Trophoblast cell (in vitro differentiated cells and primary cell): ENCODE measurements at regions not wholly inside any gene's neighbourhood (a gene's known extent, or its start where the extent isn't known, plus 50 kb on each side); places are given as distances from the start of the nearest gene placed in this dataset.
"Not testable (repeated sequence)": the region's sequence is repeated elsewhere in the genome, so short reads cannot be mapped to it uniquely, and the experiment has no call there.

ENCODE experiments used
- DNase-seq, 2 donors: peaks; one replicate each; pipeline ENCODE4 v3.0.0-alpha.2; 2016
- H2AFZ ChIP-seq: 2 replicates; pipeline ENCODE4 v1.6.1; 2013; ENCODE audit warnings: low read length, moderate library complexity, mild to moderate bottlenecking; ENCODE audit not compliant: insufficient read depth, poor library complexity
- H2AK5ac ChIP-seq: 2 replicates; pipeline ENCODE4 v1.6.1; 2013; ENCODE audit warnings: mild to moderate bottlenecking, low read length
- H2BK120ac ChIP-seq: 2 replicates; pipeline ENCODE4 v1.6.1; 2013; ENCODE audit warnings: low read length, mild to moderate bottlenecking, moderate library complexity; ENCODE audit not compliant: insufficient read depth, poor library complexity
- H2BK12ac ChIP-seq: 2 replicates; pipeline ENCODE4 v1.6.1; 2013; ENCODE audit warnings: mild to moderate bottlenecking, low read length, moderate library complexity
- H2BK5ac ChIP-seq: 2 replicates; pipeline ENCODE4 v1.6.1; 2013; ENCODE audit warnings: low read length, low read depth, moderate library complexity, mild to moderate bottlenecking; ENCODE audit not compliant: poor library complexity
- H3K14ac ChIP-seq: 2 replicates; pipeline ENCODE4 v1.6.1; 2013; ENCODE audit warnings: mild to moderate bottlenecking, low read length
- H3K18ac ChIP-seq: 2 replicates; pipeline ENCODE4 v1.6.1; 2013; ENCODE audit warnings: mild to moderate bottlenecking, low read length
- H3K23ac ChIP-seq: 2 replicates; pipeline ENCODE4 v1.6.1; 2013; ENCODE audit warnings: low read length
- H3K27ac ChIP-seq: 2 replicates; pipeline ENCODE4 v1.5.1; 2013; ENCODE audit warnings: low read depth, mild to moderate bottlenecking, inconsistent platforms, low read length, moderate library complexity
- H3K27me3 ChIP-seq: 2 replicates; pipeline ENCODE4 v1.6.1; 2013; ENCODE audit warnings: inconsistent platforms, mild to moderate bottlenecking, low read length, moderate library complexity; ENCODE audit not compliant: insufficient read depth
- H3K36me3 ChIP-seq, 2 experiments: 1 replicate in 1 of 2; 2 replicates in 1 of 2; pipeline ENCODE4 v1.6.1; 2013; ENCODE audit warnings: low read length in 2 of 2, mild to moderate bottlenecking in 2 of 2, moderate library complexity in 1 of 2; ENCODE audit not compliant: insufficient read depth in 2 of 2, control insufficient read depth in 1 of 2
- H3K4ac ChIP-seq: 2 replicates; pipeline ENCODE4 v1.6.1; 2013; ENCODE audit warnings: low read depth, mild to moderate bottlenecking, low read length, moderate library complexity
- H3K4me1 ChIP-seq, 2 experiments: 1 replicate in 1 of 2; 2 replicates in 1 of 2; pipeline ENCODE4 v1.6.1; 2013; ENCODE audit warnings: low read length in 2 of 2, mild to moderate bottlenecking in 2 of 2, moderate library complexity in 1 of 2; ENCODE audit not compliant: insufficient read depth in 2 of 2, control insufficient read depth in 1 of 2
- H3K4me2 ChIP-seq: 2 replicates; pipeline ENCODE4 v1.6.1; 2013; ENCODE audit warnings: inconsistent platforms, mild to moderate bottlenecking, low read length, moderate library complexity
- H3K4me3 ChIP-seq: 2 replicates; pipeline ENCODE4 v1.5.1; 2013; ENCODE audit warnings: mild to moderate bottlenecking, low read depth, low read length, inconsistent platforms
- H3K79me1 ChIP-seq: one replicate; pipeline ENCODE4 v1.6.1; 2013; ENCODE audit warnings: low read length
- H3K79me2 ChIP-seq: 2 replicates; pipeline ENCODE4 v1.6.1; 2013; ENCODE audit warnings: low read length, mild to moderate bottlenecking; ENCODE audit not compliant: control insufficient read depth, insufficient read depth, poor library complexity
- H3K9ac ChIP-seq: 2 replicates; pipeline ENCODE4 v1.6.1; 2013; ENCODE audit warnings: mild to moderate bottlenecking, low read length
- H3K9me3 ChIP-seq: 2 replicates; pipeline ENCODE4 v1.6.1; 2013; ENCODE audit warnings: low read depth, mild to moderate bottlenecking, control low read depth, inconsistent platforms, low read length; ENCODE audit not compliant: insufficient read depth
- H4K12ac ChIP-seq: 2 replicates; pipeline ENCODE4 v1.6.1; 2013; ENCODE audit warnings: low read depth, mild to moderate bottlenecking, low read length, moderate library complexity
- H4K8ac ChIP-seq: 2 replicates; pipeline ENCODE4 v1.6.1; 2013; ENCODE audit warnings: low read depth, mild to moderate bottlenecking, low read length, moderate library complexity
- H4K91ac ChIP-seq: one replicate; pipeline ENCODE4 v1.6.1; 2013; ENCODE audit warnings: low read depth, mild to moderate bottlenecking, low read length, moderate library complexity
- WGBS: extraction: QIAGEN DNeasy Blood & Tissue Kit; methylation state at CpG from one replicate; pipeline ENCODE4 v1.1.7; 2013; ENCODE audit warnings: missing lambda C conversion rate; ENCODE audit not compliant: insufficient read length, insufficient coverage; ENCODE audit errors: extremely low coverage; 5-methylcytosine and 5-hydroxymethylcytosine counted together

DNA sequence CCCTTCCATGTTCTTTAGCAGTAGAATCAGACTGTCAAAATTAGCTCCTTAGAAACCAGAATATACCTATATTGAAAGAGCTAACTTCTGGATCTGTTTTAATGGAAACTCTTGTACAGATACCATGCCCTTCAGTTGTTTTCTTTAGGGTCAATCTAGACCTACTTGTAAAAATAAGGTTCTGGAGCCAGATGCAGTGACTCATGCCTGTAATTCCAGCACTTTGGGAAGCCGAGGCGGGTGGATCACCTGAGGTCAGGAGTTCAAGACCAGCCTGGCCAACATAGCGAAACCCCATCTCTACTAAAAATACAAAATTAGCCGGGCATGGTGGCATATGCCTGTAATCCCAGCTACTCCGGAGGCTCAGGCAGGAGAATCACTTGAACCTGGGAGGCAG lies 146.0 kb upstream of the SOD1 start:
- H4K8ac ChIP-seq, H3K79me2 ChIP-seq, H3K14ac ChIP-seq, H4K91ac ChIP-seq, H2BK120ac ChIP-seq, H3K23ac ChIP-seq, H3K18ac ChIP-seq, H2BK5ac ChIP-seq, H2BK12ac ChIP-seq, H2AFZ ChIP-seq, H4K12ac ChIP-seq, H3K9ac ChIP-seq, H3K4me3 ChIP-seq, H3K9me3 ChIP-seq, H3K79me1 ChIP-seq, DNase-seq, H2AK5ac ChIP-seq, H3K36me3 ChIP-seq, H3K4me2 ChIP-seq, H3K4ac ChIP-seq, H3K27ac ChIP-seq, H3K27me3 ChIP-seq: not testable (repeated sequence)
- no CpG with 5 or more reads among the region's 5 CpGs for WGBS
- H3K4me1 ChIP-seq = peaks cover 8 to 20% of the 10 kb centered on the region in 2 experiments

- not testable (repeated sequence) for H3K27me3 ChIP-seq, H2AK5ac ChIP-seq, H4K12ac ChIP-seq, H2BK120ac ChIP-seq, H3K4me3 ChIP-seq, H4K8ac ChIP-seq, H3K9ac ChIP-seq, H3K18ac ChIP-seq, H3K27ac ChIP-seq, H3K23ac ChIP-seq, H3K79me1 ChIP-seq, H2BK5ac ChIP-seq, H3K79me2 ChIP-seq, H3K14ac ChIP-seq, H3K4me2 ChIP-seq, H3K9me3 ChIP-seq, H2AFZ ChIP-seq, H4K91ac ChIP-seq, H3K36me3 ChIP-seq, DNase-seq, H3K4ac ChIP-seq, H2BK12ac ChIP-seq
- peaks cover 8 to 20% of the 10 kb centered on the region in 2 experiments for H3K4me1 ChIP-seq
- WGBS = no CpG with 5 or more reads among the region's 4 CpGs
Observed at GRCh38 chr21:31511999-31512398, 147.5 kb upstream of the SOD1 start.

GRCh38 chr21:31511258-31511657 lies 148.2 kb upstream of the SOD1 start:
- Histone ChIP-seq H2AFZ (no peak overlapping the region), H2AK5ac (no peak overlapping the region), H3K9ac (no peak overlapping the region), H2BK12ac (no peak overlapping the region), H3K4me2 (no peak overlapping the region), H3K36me3 (no peaks in the 10 kb centered on the region), H3K4me3 (no peak overlapping the region), H3K18ac (no peak overlapping the region), H2BK5ac (no peak overlapping the region), H3K27me3 (no peaks in the 10 kb centered on the region), H3K4me1 (peaks cover 8 to 20% of the 10 kb centered on the region in 2 experiments), H3K79me1 (no peaks in the 10 kb centered on the region), H3K9me3 (no peaks in the 10 kb centered on the region), H4K91ac (no peak overlapping the region), H3K23ac (no peak overlapping the region), H3K4ac (no peak overlapping the region), H3K27ac (no peak overlapping the region), H3K79me2 (no peaks in the 10 kb centered on the region), H2BK120ac (no peak overlapping the region), H3K14ac (no peak overlapping the region), H4K12ac (no peak overlapping the region), H4K8ac (no peak overlapping the region)
- no CpG with 5 or more reads among the region's 7 CpGs for WGBS
- no peak for DNase-seq

DNA sequence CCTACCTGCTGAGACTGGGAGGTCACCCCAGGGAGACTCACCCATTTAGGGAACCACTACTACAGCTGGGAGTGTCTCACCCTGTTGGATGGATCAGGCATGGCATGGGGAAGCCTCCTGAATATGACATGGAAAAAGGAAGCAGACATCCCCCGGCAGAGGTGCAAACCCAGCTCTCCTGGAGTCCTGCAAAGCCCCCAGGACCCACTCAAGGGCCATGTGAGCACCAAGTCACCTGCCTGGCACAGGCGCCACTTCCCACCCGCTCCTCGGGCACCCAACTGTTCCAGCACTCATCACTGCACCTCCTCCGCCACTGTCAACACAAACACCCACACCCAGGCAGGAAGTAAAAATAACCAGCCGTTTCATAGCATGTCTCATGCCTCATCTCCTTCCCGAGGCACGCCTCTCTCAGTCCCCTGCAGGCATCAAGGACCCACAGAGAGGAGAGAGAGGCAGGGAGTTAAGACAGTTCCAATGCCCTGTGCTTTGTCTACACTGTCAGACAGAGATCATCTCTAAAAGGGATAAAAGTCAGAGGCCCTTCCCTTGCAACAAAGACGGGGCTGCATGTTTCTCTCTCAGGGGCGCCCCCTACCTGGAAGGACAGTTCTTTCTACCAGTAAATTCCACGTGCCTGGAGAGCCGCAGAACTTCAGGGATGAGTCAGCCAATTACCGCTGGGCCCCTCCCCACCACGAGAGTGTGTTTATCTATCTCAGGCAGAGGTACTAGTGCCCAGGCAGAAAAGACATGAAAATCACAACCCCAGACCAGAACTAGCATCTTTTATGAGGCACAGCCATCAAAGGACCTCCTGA lies 150.1 kb upstream of the SOD1 start:
- Histone ChIP-seq H3K4me3 (no peak overlapping the region), H3K27ac (no peak overlapping the region), H2BK120ac (no peak overlapping the region), H3K36me3 (no peaks in the 10 kb centered on the region), H3K9me3 (no peaks in the 10 kb centered on the region), H4K12ac (no peak overlapping the region), H2AFZ (no peak overlapping the region), H3K18ac (peak overlapping the region; percentile 38), H4K8ac (no peak overlapping the region), H4K91ac (no peak overlapping the region), H3K79me1 (no peaks in the 10 kb centered on the region), H3K23ac (no peak overlapping the region), H3K4me2 (no peak overlapping the region), H3K27me3 (no peaks in the 10 kb centered on the region), H3K14ac (no peak overlapping the region), H3K79me2 (no peaks in the 10 kb centered on the region), H3K9ac (no peak overlapping the region), H2AK5ac (no peak overlapping the region), H3K4ac (no peak overlapping the region), H2BK12ac (no peak overlapping the region), H2BK5ac (no peak overlapping the region), H3K4me1 (peaks cover 8 to 16% of the 10 kb centered on the region in 2 experiments)
- WGBS = no CpG with 5 or more reads among the region's 14 CpGs
- peak; percentile 68 to 80 for DNase-seq
